Thyroid gland (tissue), 4 donors: ENCODE measurements at regions not wholly inside any gene's neighbourhood (a gene's known extent, or its start where the extent isn't known, plus 50 kb on each side); places are given as distances from the start of the nearest gene placed in this dataset.
"Not testable (repeated sequence)": the region's sequence is repeated elsewhere in the genome, so short reads cannot be mapped to it uniquely, and the experiment has no call there.

Experiments used
- DNase-seq, 2 donors: peaks; one replicate each; pipeline ENCODE4 v3.0.0-alpha.2; 2019
- H3K27ac ChIP-seq, 3 donors: fragments of 200-600 bp; sonication (generic); 1 replicate in 2 of 3; 2 replicates in 1 of 3; pipeline ENCODE4 v1.5.1; 2016 to 2019; ENCODE audit warnings: mild to moderate bottlenecking in 1 of 3, moderate library complexity in 1 of 3
- H3K27me3 ChIP-seq: fragments of 200-600 bp; sonication (generic); one replicate; pipeline ENCODE4 v1.5.1; 2019
- H3K36me3 ChIP-seq, 2 donors: fragments of 200-600 bp; sonication (generic); one replicate each; pipeline ENCODE4 v1.5.1; 2016 to 2019
- H3K4me1 ChIP-seq, 2 donors: fragments of 200-600 bp; sonication (generic); one replicate each; pipeline ENCODE4 v1.5.1; 2017 to 2019
- H3K4me3 ChIP-seq, 3 donors: fragments of 200-600 bp; sonication (generic); replicated peaks in 1 of 3; 1 replicate in 2 of 3; 2 replicates in 1 of 3; pipeline ENCODE4 v1.5.1; 2016; ENCODE audit warnings: mild to moderate bottlenecking in 1 of 3
- H3K9me3 ChIP-seq: fragments of 200-600 bp; sonication (generic); one replicate; pipeline ENCODE4 v1.5.1; 2017
- CTCF ChIP-seq, 6 experiments: fragments of 200-600 bp in 3 of 6; fragments of 450-650 bp in 3 of 6; sonication (generic) in 3 of 6; IDR thresholded peaks; one replicate each; pipeline ENCODE4 v1.5.1; 2016 to 2019; ENCODE audit warnings: antibody characterized with exemption in 6 of 6, mild to moderate bottlenecking in 2 of 6, inconsistent platforms in 1 of 6, moderate library complexity in 1 of 6
- POLR2A ChIP-seq, 2 donors: fragments of 450-650 bp; IDR thresholded peaks; one replicate each; pipeline ENCODE4 v1.6.1; 2017; ENCODE audit warnings: antibody characterized with exemption in 2 of 2, mild to moderate bottlenecking in 2 of 2, moderate library complexity in 1 of 2
- WGBS, 2 donors: methylation state at CpG; one replicate each; pipeline ENCODE4 v1.1.5; 2017; 5-methylcytosine and 5-hydroxymethylcytosine counted together
- intact Hi-C: fragments of 100-400 bp; cut with DNase I; formaldehyde crosslinking; loops from one replicate; pipeline ENCODE4 v1.15.1; 2023

GRCh38 chr7:119647286-119647685 lies 625.7 kb upstream of the KCND2 start:
- 79 to 85% methylated on average over 1 of the region's 1 CpG for WGBS, 2 donors
- Histone ChIP-seq H3K4me3 (no peak overlapping the region), H3K36me3 (no peaks in the 10 kb centered on the region), H3K9me3 (no peaks in the 10 kb centered on the region), H3K27me3 (no peaks in the 10 kb centered on the region), H3K27ac (no peak overlapping the region), H3K4me1 (no peaks in the 10 kb centered on the region)
- DNase-seq = no peak
- intact Hi-C loops = no loop called here
- TF ChIP-seq CTCF (IDR thresholded peaks at IDR 0.05) (no peak), POLR2A (IDR thresholded peaks at IDR 0.05) (no peak)

- DNase-seq, H3K4me1 ChIP-seq, H3K27me3 ChIP-seq, H3K36me3 ChIP-seq, H3K4me3 ChIP-seq, H3K9me3 ChIP-seq, intact Hi-C loops, H3K27ac ChIP-seq: not testable (repeated sequence)
- 83% methylated on average over 3 of the region's 3 CpGs for WGBS, 2 donors
These were observed 624.2 kb upstream of the KCND2 start for GRCh38 chr7:119648752-119649151.

GRCh38 chr7:119660080-119660479 lies 612.9 kb upstream of the KCND2 start:
- 70 to 80% methylated on average over 2 of the region's 2 CpGs for WGBS, 2 donors
- DNase-seq = no peak
- H3K27me3 ChIP-seq = no peaks in the 10 kb centered on the region
- no peak overlapping the region for H3K4me3 ChIP-seq
- H3K27ac ChIP-seq = no peak overlapping the region
- H3K36me3 ChIP-seq = no peaks in the 10 kb centered on the region
- H3K9me3 ChIP-seq = no peaks in the 10 kb centered on the region
- H3K4me1 ChIP-seq = no peaks in the 10 kb centered on the region
- intact Hi-C loops = no loop called here
- no peak for TF ChIP-seq CTCF (IDR thresholded peaks at IDR 0.05)
- TF ChIP-seq POLR2A (IDR thresholded peaks at IDR 0.05) = no peak

- no peak overlapping the region for H3K4me3 ChIP-seq
- no peaks in the 10 kb centered on the region for H3K9me3 ChIP-seq
- no peaks in the 10 kb centered on the region for H3K4me1 ChIP-seq
- DNase-seq = no peak
- intact Hi-C loops = no loop called here
- H3K27ac ChIP-seq = no peak overlapping the region
- WGBS, 2 donors = 73 to 83% methylated on average over 1 of the region's 1 CpG
- no peaks in the 10 kb centered on the region for H3K27me3 ChIP-seq
- TF ChIP-seq CTCF (IDR thresholded peaks at IDR 0.05) = no peak
- no peak for TF ChIP-seq POLR2A (IDR thresholded peaks at IDR 0.05)
- no peaks in the 10 kb centered on the region for H3K36me3 ChIP-seq
These were observed 608.4 kb upstream of the KCND2 start for GRCh38 chr7:119664601-119665000.

- TF ChIP-seq POLR2A (IDR thresholded peaks at IDR 0.05) = no peak
- TF ChIP-seq CTCF (IDR thresholded peaks at IDR 0.05) = no peak
- no peaks in the 10 kb centered on the region for H3K4me1 ChIP-seq
- no peak overlapping the region for H3K27ac ChIP-seq
- intact Hi-C loops = no loop called here
- no peak for DNase-seq
- no peaks in the 10 kb centered on the region for H3K27me3 ChIP-seq
- H3K9me3 ChIP-seq = no peaks in the 10 kb centered on the region
- H3K4me3 ChIP-seq = no peak overlapping the region
- no peaks in the 10 kb centered on the region for H3K36me3 ChIP-seq
These were observed 607.2 kb upstream of the KCND2 start for GRCh38 chr7:119665796-119666195.

GRCh38 chr7:119681336-119681735 lies 591.6 kb upstream of the KCND2 start:
- TF ChIP-seq CTCF (IDR thresholded peaks at IDR 0.05) = no peak
- no peak for TF ChIP-seq POLR2A (IDR thresholded peaks at IDR 0.05)
- Histone ChIP-seq H3K27me3 (no peaks in the 10 kb centered on the region), H3K9me3 (no peaks in the 10 kb centered on the region), H3K36me3 (no peaks in the 10 kb centered on the region), H3K4me3 (no peak overlapping the region), H3K27ac (no peak overlapping the region), H3K4me1 (no peaks in the 10 kb centered on the region)
- intact Hi-C loops = no loop called here
- no peak for DNase-seq
- 73 to 78% methylated on average over 2 of the region's 2 CpGs for WGBS, 2 donors
